Transverse colon (tissue), 3 donors: ENCODE measurements at regions not wholly inside any gene's neighbourhood (a gene's known extent, or its start where the extent isn't known, plus 50 kb on each side); places are given as distances from the start of the nearest gene placed in this dataset.

ENCODE experiments used
- CTCF ChIP-seq, 5 experiments: fragments of 200-600 bp in 3 of 5; fragments of 450-650 bp in 2 of 5; sonication (generic) in 3 of 5; IDR thresholded peaks; 1 replicate in 2 of 5; 2 replicates in 3 of 5; pipeline ENCODE4 v1.5.1; 2016 to 2017; ENCODE audit warnings: antibody characterized with exemption in 5 of 5, inconsistent platforms in 3 of 5, mild to moderate bottlenecking in 2 of 5, moderate library complexity in 1 of 5
- POLR2A ChIP-seq: fragments of 450-650 bp; IDR thresholded peaks from one replicate; pipeline ENCODE4 v1.6.1; 2016; ENCODE audit warnings: antibody characterized with exemption, mild to moderate bottlenecking, moderate library complexity

GRCh38 chr14:65214741-65215140 is 112.4 kb upstream of the MAX start:
- no peak for TF ChIP-seq CTCF (IDR thresholded peaks at IDR 0.05)
- TF ChIP-seq POLR2A: no peak
